ENCODE measurements at regions not wholly inside any gene's neighbourhood (a gene's known extent, or its start where the extent isn't known, plus 50 kb on each side); places are given as distances from the start of the nearest gene placed in this dataset.

DNA sequence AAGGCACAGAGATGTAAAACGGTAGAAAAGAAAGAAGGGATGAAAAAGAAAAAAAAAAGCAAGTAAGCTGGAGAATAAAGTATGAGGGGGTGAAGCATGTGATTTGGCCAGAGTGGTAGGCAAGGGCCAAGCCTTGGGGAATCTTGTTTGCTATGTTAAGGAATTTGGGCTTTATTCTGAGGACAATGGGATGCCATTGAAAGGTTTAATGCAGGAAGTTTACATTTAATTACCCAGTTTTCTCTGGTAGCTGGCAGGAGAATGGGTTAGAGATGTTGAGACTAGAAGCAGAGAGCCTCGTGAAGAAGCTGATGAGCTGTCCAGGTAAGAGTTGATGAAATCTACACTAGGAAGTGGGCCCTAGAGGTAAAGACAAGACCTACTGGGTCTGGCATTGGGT lies 455.9 kb downstream of the PDCD6IP start:
- H3K9me3 Mint-ChIP-seq (ENCODE audit: low read depth): no peaks in the 10 kb centered on the region
- DNase-seq (ENCODE audit: low spot score, unreplicated experiment): no peak
- H3K36me3 Mint-ChIP-seq (ENCODE audit: insufficient read depth): no peaks in the 10 kb centered on the region
- peaks cover 4% of the 10 kb centered on the region for H3K4me1 Mint-ChIP-seq (ENCODE audit: low read depth)
- H3K27me3 Mint-ChIP-seq: peaks cover 5% of the 10 kb centered on the region
- H3K27ac Mint-ChIP-seq: no peak overlapping the region
- H3K4me3 Mint-ChIP-seq (ENCODE audit: low read depth): no peak overlapping the region
- TF ChIP-seq, protein P1, sequence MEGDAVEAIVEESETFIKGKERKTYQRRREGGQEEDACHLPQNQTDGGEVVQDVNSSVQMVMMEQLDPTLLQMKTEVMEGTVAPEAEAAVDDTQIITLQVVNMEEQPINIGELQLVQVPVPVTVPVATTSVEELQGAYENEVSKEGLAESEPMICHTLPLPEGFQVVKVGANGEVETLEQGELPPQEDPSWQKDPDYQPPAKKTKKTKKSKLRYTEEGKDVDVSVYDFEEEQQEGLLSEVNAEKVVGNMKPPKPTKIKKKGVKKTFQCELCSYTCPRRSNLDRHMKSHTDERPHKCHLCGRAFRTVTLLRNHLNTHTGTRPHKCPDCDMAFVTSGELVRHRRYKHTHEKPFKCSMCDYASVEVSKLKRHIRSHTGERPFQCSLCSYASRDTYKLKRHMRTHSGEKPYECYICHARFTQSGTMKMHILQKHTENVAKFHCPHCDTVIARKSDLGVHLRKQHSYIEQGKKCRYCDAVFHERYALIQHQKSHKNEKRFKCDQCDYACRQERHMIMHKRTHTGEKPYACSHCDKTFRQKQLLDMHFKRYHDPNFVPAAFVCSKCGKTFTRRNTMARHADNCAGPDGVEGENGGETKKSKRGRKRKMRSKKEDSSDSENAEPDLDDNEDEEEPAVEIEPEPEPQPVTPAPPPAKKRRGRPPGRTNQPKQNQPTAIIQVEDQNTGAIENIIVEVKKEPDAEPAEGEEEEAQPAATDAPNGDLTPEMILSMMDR (IDR thresholded peaks at IDR 0.05; ENCODE audit: unreplicated experiment): no peak

DNA sequence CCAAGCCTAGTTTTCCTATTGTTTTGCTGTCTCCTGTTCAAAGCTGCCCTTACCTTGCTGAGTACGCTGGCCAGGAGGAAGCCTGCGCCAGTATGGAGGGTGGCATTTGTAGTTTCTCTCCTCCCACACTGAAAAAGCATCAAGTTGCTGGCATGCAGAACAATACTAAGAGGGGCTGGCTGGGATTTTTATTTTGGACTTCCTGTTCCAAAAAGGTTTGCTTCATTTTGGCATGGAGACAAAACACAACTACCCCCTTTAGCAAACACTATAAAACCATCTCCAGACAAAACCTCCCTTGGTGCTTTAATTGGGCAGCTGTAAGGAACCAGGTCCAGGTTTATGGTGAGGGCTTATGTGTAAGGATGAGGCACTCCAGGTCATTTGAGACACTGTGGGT lies 457.6 kb downstream of the PDCD6IP start:
- TF ChIP-seq, protein P1 (IDR thresholded peaks at IDR 0.05; ENCODE audit: unreplicated experiment): no peak
- Mint-ChIP-seq H3K9me3 (ENCODE audit: low read depth) (no peaks in the 10 kb centered on the region), H3K27ac (no peak overlapping the region), H3K4me3 (ENCODE audit: low read depth) (no peak overlapping the region), H3K4me1 (ENCODE audit: low read depth) (peaks cover 12% of the 10 kb centered on the region), H3K36me3 (ENCODE audit: insufficient read depth) (no peaks in the 10 kb centered on the region), H3K27me3 (peaks cover 5% of the 10 kb centered on the region)
- no peak for DNase-seq (ENCODE audit: low spot score, unreplicated experiment)

- Mint-ChIP-seq H3K4me1 (ENCODE audit: low read depth) (peaks cover 14% of the 10 kb centered on the region), H3K4me3 (ENCODE audit: low read depth) (no peak overlapping the region), H3K27me3 (peaks cover 5% of the 10 kb centered on the region), H3K27ac (no peak overlapping the region), H3K36me3 (ENCODE audit: insufficient read depth) (no peaks in the 10 kb centered on the region), H3K9me3 (ENCODE audit: low read depth) (no peaks in the 10 kb centered on the region)
- TF ChIP-seq, protein P1 (IDR thresholded peaks at IDR 0.05; ENCODE audit: unreplicated experiment): no peak
- no peak for DNase-seq (ENCODE audit: low spot score, unreplicated experiment)
Observed at GRCh38 chr3:34256791-34257190, 458.4 kb downstream of the PDCD6IP start.

GRCh38 chr3:34258271-34258998 lies 460.0 kb downstream of the PDCD6IP start:
- peaks cover 5% of the 10 kb centered on the region for H3K27me3 Mint-ChIP-seq
- H3K4me1 Mint-ChIP-seq (ENCODE audit: low read depth): peaks cover 17% of the 10 kb centered on the region
- H3K36me3 Mint-ChIP-seq (ENCODE audit: insufficient read depth): no peaks in the 10 kb centered on the region
- no peak overlapping the region for H3K4me3 Mint-ChIP-seq (ENCODE audit: low read depth)
- DNase-seq (ENCODE audit: low spot score, unreplicated experiment): no peak
- H3K27ac Mint-ChIP-seq: peak overlapping the region; percentile 54
- TF ChIP-seq, protein P1 (IDR thresholded peaks at IDR 0.05; ENCODE audit: unreplicated experiment): no peak
- H3K9me3 Mint-ChIP-seq (ENCODE audit: low read depth): no peaks in the 10 kb centered on the region

GRCh38 chr3:34260271-34261000 lies 462.0 kb downstream of the PDCD6IP start:
- TF ChIP-seq, protein P1 (IDR thresholded peaks at IDR 0.05; ENCODE audit: unreplicated experiment): peak; percentile 80
- H3K4me3 Mint-ChIP-seq (ENCODE audit: low read depth): no peak overlapping the region
- H3K27me3 Mint-ChIP-seq: peaks cover 5% of the 10 kb centered on the region
- DNase-seq (ENCODE audit: low spot score, unreplicated experiment): peak; percentile 20
- H3K9me3 Mint-ChIP-seq (ENCODE audit: low read depth): no peaks in the 10 kb centered on the region
- no peak overlapping the region for H3K27ac Mint-ChIP-seq
- peaks cover 18% of the 10 kb centered on the region for H3K4me1 Mint-ChIP-seq (ENCODE audit: low read depth)
- no peaks in the 10 kb centered on the region for H3K36me3 Mint-ChIP-seq (ENCODE audit: insufficient read depth)
